ENCODE measurements at regions not wholly inside any gene's neighbourhood (a gene's known extent, or its start where the extent isn't known, plus 50 kb on each side); places are given as distances from the start of the nearest gene placed in this dataset.

GRCh38 chr6:88378639-88379038, 212.5 kb upstream of the CNR1 start:
- Histone ChIP-seq H3K9me3 (ENCODE audit: insufficient read depth, low read depth, low read length) (no peaks in the 10 kb centered on the region), H3K4me3 (ENCODE audit: insufficient read depth, low read depth, low read length) (no peak overlapping the region), H3K27me3 (ENCODE audit: insufficient read depth, low read length) (peaks cover 24% of the 10 kb centered on the region), H3K79me2 (ENCODE audit: insufficient read depth, low read length) (no peaks in the 10 kb centered on the region), H3K27ac (ENCODE audit: low read depth, low read length) (no peak overlapping the region), H4K20me1 (ENCODE audit: insufficient read depth, low read length) (no peaks in the 10 kb centered on the region), H3K9ac (ENCODE audit: low read length) (no peak overlapping the region), H3K4me1 (ENCODE audit: insufficient read depth, low read length) (peaks cover 42% of the 10 kb centered on the region), H3K36me3 (ENCODE audit: insufficient read depth, low read length) (no peaks in the 10 kb centered on the region), H2AFZ (ENCODE audit: low read depth, low read length) (no peak overlapping the region), H3K4me2 (ENCODE audit: low read length) (no peak overlapping the region)
- FAIRE-seq (no peak), DNase-seq (ENCODE audit: low read depth) (no peak)
- H3K4me1 Mint-ChIP-seq (ENCODE audit: low read depth, unreplicated experiment): peaks cover 67% of the 10 kb centered on the region
- peaks cover 1% of the 10 kb centered on the region for H3K9me3 Mint-ChIP-seq (ENCODE audit: unreplicated experiment)
- H3K27me3 Mint-ChIP-seq (ENCODE audit: low read depth, unreplicated experiment): no peaks in the 10 kb centered on the region
- no peaks in the 10 kb centered on the region for H3K36me3 Mint-ChIP-seq (ENCODE audit: low read depth, unreplicated experiment)
- H3K27ac Mint-ChIP-seq (ENCODE audit: unreplicated experiment): no peak overlapping the region
- TF ChIP-seq EZH2 (IDR thresholded peaks at IDR 0.05; ENCODE audit: insufficient read depth, low read length) (no peak), CTCF (IDR thresholded peaks at IDR 0.05; ENCODE audit: insufficient read depth, low read depth, low read length) (no peak)
- H3K4me3 Mint-ChIP-seq (ENCODE audit: unreplicated experiment): no peak overlapping the region

DNA sequence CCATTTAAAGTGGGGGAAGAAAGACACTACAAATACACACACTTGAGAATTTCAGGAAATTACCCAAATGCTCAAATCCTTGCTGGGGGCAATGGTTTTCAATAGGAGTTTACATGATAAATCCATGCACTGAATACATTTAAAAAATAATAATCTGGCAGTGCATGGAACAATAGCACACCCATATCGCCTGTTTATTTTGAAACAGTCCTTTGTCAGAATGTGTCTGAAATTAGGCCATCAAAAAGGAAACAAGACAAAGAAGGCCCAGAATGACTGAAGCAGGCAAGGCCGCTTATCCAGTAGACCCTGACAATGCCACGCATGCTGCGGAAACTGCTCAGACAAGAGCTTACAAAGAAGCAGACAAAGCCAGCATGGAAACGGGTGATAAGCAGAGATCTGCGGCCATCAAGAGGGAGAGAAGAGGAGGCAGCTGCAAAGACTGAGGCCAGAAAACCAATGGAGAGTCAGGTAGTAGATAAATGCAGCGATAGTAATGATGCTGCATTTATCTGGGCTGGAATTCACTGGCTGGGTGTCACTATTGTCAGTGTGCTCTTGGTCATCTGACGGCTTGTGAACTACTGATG, 211.9 kb upstream of the CNR1 start:
- peaks cover 24% of the 10 kb centered on the region for H3K27me3 ChIP-seq (ENCODE audit: insufficient read depth, low read length)
- TF ChIP-seq EZH2 (IDR thresholded peaks at IDR 0.05; ENCODE audit: insufficient read depth, low read length): no peak
- no peak for TF ChIP-seq CTCF (IDR thresholded peaks at IDR 0.05; ENCODE audit: insufficient read depth, low read depth, low read length)
- H2AFZ ChIP-seq (ENCODE audit: low read depth, low read length): no peak overlapping the region
- Mint-ChIP-seq H3K4me3 (ENCODE audit: unreplicated experiment) (no peak overlapping the region), H3K9me3 (ENCODE audit: unreplicated experiment) (peaks cover 1% of the 10 kb centered on the region), H3K27me3 (ENCODE audit: low read depth, unreplicated experiment) (no peaks in the 10 kb centered on the region), H3K27ac (ENCODE audit: unreplicated experiment) (peak overlapping the region; percentile 67), H3K36me3 (ENCODE audit: low read depth, unreplicated experiment) (no peaks in the 10 kb centered on the region), H3K4me1 (ENCODE audit: low read depth, unreplicated experiment) (peaks cover 62% of the 10 kb centered on the region)
- no peak overlapping the region for H3K9ac ChIP-seq (ENCODE audit: low read length)
- H3K4me3 ChIP-seq (ENCODE audit: insufficient read depth, low read depth, low read length): no peak overlapping the region
- H3K79me2 ChIP-seq (ENCODE audit: insufficient read depth, low read length): no peaks in the 10 kb centered on the region
- FAIRE-seq (no peak), DNase-seq (ENCODE audit: low read depth) (no peak)
- no peaks in the 10 kb centered on the region for H4K20me1 ChIP-seq (ENCODE audit: insufficient read depth, low read length)
- H3K27ac ChIP-seq (ENCODE audit: low read depth, low read length): no peak overlapping the region
- peaks cover 42% of the 10 kb centered on the region for H3K4me1 ChIP-seq (ENCODE audit: insufficient read depth, low read length)
- H3K36me3 ChIP-seq (ENCODE audit: insufficient read depth, low read length): no peaks in the 10 kb centered on the region
- H3K4me2 ChIP-seq (ENCODE audit: low read length): no peak overlapping the region
- H3K9me3 ChIP-seq (ENCODE audit: insufficient read depth, low read depth, low read length): no peaks in the 10 kb centered on the region

DNA sequence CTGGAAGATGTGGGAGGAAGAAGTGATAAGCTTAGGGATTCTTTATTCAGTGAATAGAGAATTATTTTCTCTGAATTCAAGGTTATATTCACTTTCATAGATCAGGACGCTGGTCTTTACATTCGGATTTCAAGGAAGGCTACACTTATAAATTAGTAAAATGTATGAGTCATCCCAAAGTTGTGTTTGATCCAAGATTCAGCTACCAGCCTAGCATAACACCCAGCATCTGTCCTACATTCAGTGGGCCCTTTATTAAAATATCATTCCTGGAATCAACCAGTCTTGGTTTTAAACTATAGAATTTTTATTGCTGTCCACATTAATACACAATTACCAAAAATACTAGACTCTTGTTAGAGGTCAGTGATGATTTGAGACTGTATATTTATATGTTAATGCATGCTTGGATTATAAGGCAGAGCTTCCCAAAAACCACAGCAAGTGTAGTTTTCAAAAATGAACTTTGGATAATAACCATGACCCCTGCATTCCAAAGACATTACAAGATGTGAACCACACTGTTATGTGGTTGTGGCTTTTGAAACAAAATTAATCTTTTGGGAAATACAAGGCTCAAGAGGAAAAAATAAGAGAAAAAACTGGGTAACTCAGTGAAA, 210.7 kb upstream of the CNR1 start:
- Histone ChIP-seq H3K4me2 (ENCODE audit: low read length) (peak overlapping the region; percentile 61), H3K9me3 (ENCODE audit: insufficient read depth, low read depth, low read length) (no peaks in the 10 kb centered on the region), H3K4me3 (ENCODE audit: insufficient read depth, low read depth, low read length) (no peak overlapping the region), H3K36me3 (ENCODE audit: insufficient read depth, low read length) (no peaks in the 10 kb centered on the region), H3K79me2 (ENCODE audit: insufficient read depth, low read length) (no peaks in the 10 kb centered on the region), H3K4me1 (ENCODE audit: insufficient read depth, low read length) (peaks cover 42% of the 10 kb centered on the region), H4K20me1 (ENCODE audit: insufficient read depth, low read length) (no peaks in the 10 kb centered on the region), H3K27ac (ENCODE audit: low read depth, low read length) (peak overlapping the region; percentile 45), H2AFZ (ENCODE audit: low read depth, low read length) (no peak overlapping the region), H3K27me3 (ENCODE audit: insufficient read depth, low read length) (peaks cover 32% of the 10 kb centered on the region), H3K9ac (ENCODE audit: low read length) (no peak overlapping the region)
- peak; percentile 91 for DNase-seq (ENCODE audit: low read depth)
- Mint-ChIP-seq H3K27ac (ENCODE audit: unreplicated experiment) (peak overlapping the region; percentile 75), H3K9me3 (ENCODE audit: unreplicated experiment) (peaks cover 4% of the 10 kb centered on the region), H3K27me3 (ENCODE audit: low read depth, unreplicated experiment) (peaks cover 4% of the 10 kb centered on the region), H3K4me3 (ENCODE audit: unreplicated experiment) (no peak overlapping the region), H3K4me1 (ENCODE audit: low read depth, unreplicated experiment) (peaks cover 55% of the 10 kb centered on the region), H3K36me3 (ENCODE audit: low read depth, unreplicated experiment) (peaks cover 2% of the 10 kb centered on the region)
- peak; percentile 71 for FAIRE-seq
- no peak for TF ChIP-seq EZH2 (IDR thresholded peaks at IDR 0.05; ENCODE audit: insufficient read depth, low read length)
- no peak for TF ChIP-seq CTCF (IDR thresholded peaks at IDR 0.05; ENCODE audit: insufficient read depth, low read depth, low read length)

Measured in astrocyte (in vitro differentiated cells and primary cell).